NCI-H526 (cell line): ENCODE measurements at regions not wholly inside any gene's neighbourhood (a gene's known extent, or its start where the extent isn't known, plus 50 kb on each side); places are given as distances from the start of the nearest gene placed in this dataset.
A peak's percentile ranks its signal among the peaks of the same experiment; 100 is the strongest.

Experiments
- DNase-seq, 2 experiments: peaks; one replicate each; lab custom pipeline; 2025; lab: John Stamatoyannopoulos, UW

GRCh38 chr12:66964629-66965028 lies 285.8 kb upstream of the GRIP1 start:
- DNase-seq: no peak

- no peak for DNase-seq
Measured at GRCh38 chr12:66965621-66966020, 286.7 kb upstream of the GRIP1 start.

GRCh38 chr12:66971816-66972215 lies 292.9 kb upstream of the GRIP1 start:
- no peak for DNase-seq

- DNase-seq: no peak
Measured at GRCh38 chr12:66976526-66976925, 292.6 kb upstream of the CAND1 start.

GRCh38 chr12:66978802-66979201 lies 290.4 kb upstream of the CAND1 start:
- no peak for DNase-seq

- DNase-seq: no peak
Measured at GRCh38 chr12:66979251-66979650, 289.9 kb upstream of the CAND1 start.

- DNase-seq: no peak
Measured at GRCh38 chr12:66984077-66984476, 285.1 kb upstream of the CAND1 start.

GRCh38 chr12:66984962-66985361 lies 284.2 kb upstream of the CAND1 start:
- no peak for DNase-seq

- no peak for DNase-seq
Measured at GRCh38 chr12:66999141-66999540, 270.0 kb upstream of the CAND1 start.

- DNase-seq: no peak
Measured at GRCh38 chr12:67001251-67001650, 267.9 kb upstream of the CAND1 start.

- DNase-seq: no peak
Measured at GRCh38 chr12:67002720-67003119, 266.4 kb upstream of the CAND1 start.

GRCh38 chr12:67006610-67007009 lies 262.5 kb upstream of the CAND1 start:
- DNase-seq: no peak

- no peak for DNase-seq
Measured at GRCh38 chr12:67014642-67015041, 254.5 kb upstream of the CAND1 start.

- DNase-seq: no peak
Measured at GRCh38 chr12:67018105-67018504, 251.1 kb upstream of the CAND1 start.

GRCh38 chr12:67019070-67019469 lies 250.1 kb upstream of the CAND1 start:
- no peak for DNase-seq

- peak in 1 of 2 experiments; percentile 54 for DNase-seq
Measured at GRCh38 chr12:67025543-67026114, 243.5 kb upstream of the CAND1 start.

- DNase-seq: no peak
Measured at GRCh38 chr12:67026487-67027246, 242.5 kb upstream of the CAND1 start.

GRCh38 chr12:67028529-67028928 lies 240.6 kb upstream of the CAND1 start:
- no peak for DNase-seq

- no peak for DNase-seq
Measured at GRCh38 chr12:67034110-67034879, 234.9 kb upstream of the CAND1 start.

- DNase-seq: no peak
Measured at GRCh38 chr12:67035121-67035520, 234.0 kb upstream of the CAND1 start.

GRCh38 chr12:67038486-67038885 lies 230.7 kb upstream of the CAND1 start:
- no peak for DNase-seq

GRCh38 chr12:67039995-67040860 lies 228.9 kb upstream of the CAND1 start:
- no peak for DNase-seq
